ENCODE measurements at regions not wholly inside any gene's neighbourhood (a gene's known extent, or its start where the extent isn't known, plus 50 kb on each side); places are given as distances from the start of the nearest gene placed in this dataset.

- TF ChIP-seq CTCF (IDR thresholded peaks at IDR 0.05) (no peak), POLR2A (IDR thresholded peaks at IDR 0.05) (no peak), POLR2AphosphoS5 (IDR thresholded peaks at IDR 0.05) (no peak)
Observed at GRCh38 chr6:81413306-81413705, 339.2 kb downstream of the TENT5A start.

Data from stomach (tissue), 4 donors.